GM18502 (cell line): ENCODE measurements at regions not wholly inside any gene's neighbourhood (a gene's known extent, or its start where the extent isn't known, plus 50 kb on each side); places are given as distances from the start of the nearest gene placed in this dataset.

Source experiments
- ATAC-seq: cut with Tn5 transposase; IDR thresholded peaks from one replicate; pipeline ENCODE4 v1.9.1; 2021; ENCODE audit warnings: mild to moderate bottlenecking; ENCODE audit not compliant: unreplicated experiment, poor library complexity

- no peak for ATAC-seq
Observed at GRCh38 chr20:57892471-57892870, 182.7 kb upstream of the PMEPA1 start.

GRCh38 chr20:57891014-57891413 is 181.2 kb upstream of the PMEPA1 start:
- ATAC-seq = no peak

- no peak for ATAC-seq
Observed at GRCh38 chr20:57890202-57890800, 180.5 kb upstream of the PMEPA1 start.

GRCh38 chr20:57888591-57888990 is 178.8 kb upstream of the PMEPA1 start:
- ATAC-seq = no peak

GRCh38 chr20:57884956-57885355 is 175.1 kb upstream of the PMEPA1 start:
- ATAC-seq = no peak

- ATAC-seq = no peak
Observed at GRCh38 chr20:57883761-57884160, 173.9 kb upstream of the PMEPA1 start.

- ATAC-seq = no peak
Observed at GRCh38 chr20:57883224-57883623, 173.4 kb upstream of the PMEPA1 start.

- no peak for ATAC-seq
Observed at GRCh38 chr20:57882451-57883161, 172.8 kb upstream of the PMEPA1 start.

- ATAC-seq = no peak
Observed at GRCh38 chr20:57881466-57882385, 171.9 kb upstream of the PMEPA1 start.

GRCh38 chr20:57880571-57880892 is 170.7 kb upstream of the PMEPA1 start:
- ATAC-seq = no peak

GRCh38 chr20:57879779-57880570 is 170.2 kb upstream of the PMEPA1 start:
- ATAC-seq = no peak

- no peak for ATAC-seq
Observed at GRCh38 chr20:57879437-57879778, 169.6 kb upstream of the PMEPA1 start.

GRCh38 chr20:57878786-57879424 is 169.1 kb upstream of the PMEPA1 start:
- ATAC-seq = no peak

- no peak for ATAC-seq
Observed at GRCh38 chr20:57877995-57878394, 168.2 kb upstream of the PMEPA1 start.

- ATAC-seq = no peak
Observed at GRCh38 chr20:57877131-57877824, 167.5 kb upstream of the PMEPA1 start.

GRCh38 chr20:57876163-57876562 is 166.3 kb upstream of the PMEPA1 start:
- no peak for ATAC-seq

- ATAC-seq = no peak
Observed at GRCh38 chr20:57874141-57874540, 164.3 kb upstream of the PMEPA1 start.

GRCh38 chr20:57872816-57873409 is 163.1 kb upstream of the PMEPA1 start:
- ATAC-seq = no peak

GRCh38 chr20:57871237-57871632 is 161.4 kb upstream of the PMEPA1 start:
- no peak for ATAC-seq
